IgD-negative memory B cell (primary cell): ENCODE measurements at regions not wholly inside any gene's neighbourhood (a gene's known extent, or its start where the extent isn't known, plus 50 kb on each side); places are given as distances from the start of the nearest gene placed in this dataset.

Experiments
- H3K27ac Mint-ChIP-seq, 3 donors: one replicate each; pipeline ENCODE4 v1.8.0; 2020 to 2022; ENCODE audit warnings: mild to moderate bottlenecking in 3 of 3, mixed read lengths in 3 of 3, moderate library complexity in 1 of 3
- H3K27me3 Mint-ChIP-seq: one replicate; pipeline ENCODE4 v1.8.0; 2021; ENCODE audit warnings: mixed read lengths
- H3K36me3 Mint-ChIP-seq: one replicate; pipeline ENCODE4 v1.8.0; 2020; ENCODE audit warnings: mild to moderate bottlenecking, mixed read lengths
- H3K4me1 Mint-ChIP-seq, 3 donors: one replicate each; pipeline ENCODE4 v1.8.0; 2020 to 2022; ENCODE audit warnings: mixed read lengths in 3 of 3, mild to moderate bottlenecking in 1 of 3
- H3K4me3 Mint-ChIP-seq, 4 donors: one replicate each; pipeline ENCODE4 v1.8.0; 2020 to 2022; ENCODE audit warnings: mild to moderate bottlenecking in 4 of 4, mixed read lengths in 4 of 4, moderate library complexity in 3 of 4
- H3K9me3 Mint-ChIP-seq, 3 donors: one replicate each; pipeline ENCODE4 v1.8.0; 2020 to 2021; ENCODE audit warnings: mixed read lengths in 3 of 3, mild to moderate bottlenecking in 1 of 3

DNA sequence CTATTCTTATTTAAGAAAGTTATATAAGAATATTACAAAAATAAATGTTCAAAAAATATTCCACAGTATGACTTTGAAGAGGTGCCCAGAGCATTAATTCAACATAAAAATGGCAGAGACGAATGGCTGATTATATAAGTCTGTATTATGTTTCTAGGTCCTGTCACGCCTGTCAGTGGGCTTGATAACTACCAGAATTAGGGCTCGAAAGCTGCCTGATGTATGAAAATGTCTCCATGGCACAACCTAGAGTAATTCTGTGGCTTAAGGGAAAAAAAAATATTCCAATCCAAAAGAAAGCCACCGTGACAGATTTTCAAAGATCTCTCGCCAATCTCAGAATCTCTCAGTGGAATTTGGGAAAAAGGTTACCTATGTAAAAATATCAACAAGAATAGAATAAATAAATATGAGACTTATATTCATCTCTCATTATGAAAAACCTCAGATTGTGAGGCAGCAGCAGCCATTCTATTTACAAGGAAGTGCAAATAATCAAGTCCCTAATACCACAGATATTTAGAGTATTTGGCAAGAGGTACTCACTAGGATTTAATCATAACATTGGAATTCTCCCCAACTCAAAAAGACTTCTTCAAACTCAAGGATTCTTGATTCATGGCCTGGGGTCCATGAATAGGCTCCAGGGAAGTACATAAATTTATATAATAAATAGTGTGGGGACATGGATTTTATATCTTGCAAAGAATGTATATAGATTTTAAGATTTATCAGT is 489.1 kb upstream of the INTU start:
- Mint-ChIP-seq H3K27me3 (no peaks in the 10 kb centered on the region), H3K4me3 (no peak overlapping the region), H3K36me3 (no peaks in the 10 kb centered on the region), H3K4me1 (no peaks in the 10 kb centered on the region), H3K9me3 (peaks cover 1 to 4% (median 2%) of the 10 kb centered on the region in 3 donors), H3K27ac (no peak overlapping the region)

GRCh38 chr4:127145006-127145540 is 487.7 kb upstream of the INTU start:
- no peaks in the 10 kb centered on the region for H3K27me3 Mint-ChIP-seq
- peaks cover 1 to 8% (median 7%) of the 10 kb centered on the region in 3 donors for H3K9me3 Mint-ChIP-seq
- no peaks in the 10 kb centered on the region for H3K36me3 Mint-ChIP-seq
- no peaks in the 10 kb centered on the region for H3K4me1 Mint-ChIP-seq
- no peak overlapping the region for H3K4me3 Mint-ChIP-seq
- no peak overlapping the region for H3K27ac Mint-ChIP-seq

DNA sequence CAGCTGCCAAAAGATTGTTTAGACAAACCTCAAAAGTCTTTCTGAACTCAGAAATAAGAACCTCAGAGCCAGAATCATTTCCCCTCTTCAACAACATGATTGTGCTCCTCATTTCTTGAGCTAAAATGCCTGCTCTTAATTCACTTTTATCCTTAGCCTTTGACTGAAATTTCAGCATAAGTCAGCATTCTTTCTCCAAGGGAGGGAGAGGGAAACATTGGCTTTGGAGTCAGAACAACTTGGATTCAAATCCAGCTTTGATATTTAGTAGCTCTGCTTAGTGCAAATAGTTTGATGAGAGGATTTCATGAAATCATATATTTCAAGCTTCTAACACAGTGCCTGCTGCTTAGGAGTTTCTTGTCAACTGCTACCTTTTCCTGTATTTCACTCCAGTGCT is 484.6 kb upstream of the INTU start:
- no peaks in the 10 kb centered on the region for H3K36me3 Mint-ChIP-seq
- H3K27me3 Mint-ChIP-seq = no peaks in the 10 kb centered on the region
- H3K4me1 Mint-ChIP-seq = no peaks in the 10 kb centered on the region
- H3K9me3 Mint-ChIP-seq = peaks cover 4 to 10% (median 5%) of the 10 kb centered on the region in 3 donors
- peak overlapping the region in 1 of 3 donors; percentile 8 for H3K27ac Mint-ChIP-seq
- H3K4me3 Mint-ChIP-seq = no peak overlapping the region

GRCh38 chr4:127149086-127149485 is 483.7 kb upstream of the INTU start:
- H3K27me3 Mint-ChIP-seq = no peaks in the 10 kb centered on the region
- H3K4me3 Mint-ChIP-seq = no peak overlapping the region
- H3K9me3 Mint-ChIP-seq = peaks cover 4 to 11% (median 5%) of the 10 kb centered on the region in 3 donors
- H3K36me3 Mint-ChIP-seq = no peaks in the 10 kb centered on the region
- peak overlapping the region in 1 of 3 donors; percentile 28 for H3K27ac Mint-ChIP-seq
- H3K4me1 Mint-ChIP-seq = no peaks in the 10 kb centered on the region

GRCh38 chr4:127151941-127152340 is 480.8 kb upstream of the INTU start:
- Mint-ChIP-seq H3K4me3 (no peak overlapping the region), H3K27ac (no peak overlapping the region), H3K4me1 (no peaks in the 10 kb centered on the region), H3K36me3 (no peaks in the 10 kb centered on the region), H3K9me3 (peaks cover 4 to 11% (median 4%) of the 10 kb centered on the region in 3 donors), H3K27me3 (no peaks in the 10 kb centered on the region)

- Mint-ChIP-seq H3K27me3 (no peaks in the 10 kb centered on the region), H3K36me3 (no peaks in the 10 kb centered on the region), H3K4me1 (no peaks in the 10 kb centered on the region), H3K4me3 (no peak overlapping the region), H3K9me3 (peaks cover 0 to 5% (median 4%) of the 10 kb centered on the region in 3 donors), H3K27ac (no peak overlapping the region)
These were observed 477.6 kb upstream of the INTU start for GRCh38 chr4:127155116-127155515.

DNA sequence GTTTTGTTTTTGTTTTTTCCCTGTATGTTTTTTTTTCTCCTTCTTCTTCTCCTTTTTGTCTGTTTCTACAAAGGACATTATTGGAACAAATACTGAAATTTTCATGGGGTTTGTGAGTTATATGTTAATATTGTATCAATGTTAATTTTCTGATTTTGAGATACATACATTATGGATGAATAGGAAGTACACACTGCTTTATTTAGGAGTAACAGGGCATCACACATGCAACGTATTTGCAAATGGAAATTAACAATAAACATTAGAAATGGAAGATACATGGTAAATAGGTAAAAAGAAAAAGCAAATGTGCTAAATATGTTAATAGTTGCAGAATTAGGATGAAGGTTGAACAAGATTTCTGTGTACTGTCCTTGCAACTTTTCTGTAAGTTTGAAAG is 477.2 kb upstream of the INTU start:
- no peaks in the 10 kb centered on the region for H3K27me3 Mint-ChIP-seq
- H3K4me3 Mint-ChIP-seq = no peak overlapping the region
- H3K4me1 Mint-ChIP-seq = no peaks in the 10 kb centered on the region
- no peaks in the 10 kb centered on the region for H3K36me3 Mint-ChIP-seq
- H3K9me3 Mint-ChIP-seq = peaks cover 0 to 6% (median 4%) of the 10 kb centered on the region in 3 donors
- no peak overlapping the region for H3K27ac Mint-ChIP-seq

DNA sequence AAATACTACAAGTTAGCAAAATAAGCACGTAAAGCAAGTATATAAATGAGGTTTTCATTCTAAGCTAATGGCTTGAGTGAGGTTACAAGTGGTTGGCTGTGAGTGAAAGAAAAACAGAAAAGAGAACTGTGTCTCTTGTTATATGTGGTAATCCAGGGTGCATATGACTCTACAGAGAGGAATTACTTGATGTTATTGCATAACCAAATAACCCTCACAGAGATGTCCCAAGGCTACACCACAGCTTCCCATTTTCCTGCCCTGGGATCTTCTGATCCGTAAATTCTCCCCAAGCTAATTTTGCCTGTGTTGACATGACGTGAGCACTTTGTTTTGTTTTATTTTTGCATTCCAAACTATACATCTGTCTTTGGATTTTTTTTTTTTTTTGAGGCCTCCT is 470.0 kb upstream of the INTU start:
- Mint-ChIP-seq H3K9me3 (peaks cover 2 to 16% (median 3%) of the 10 kb centered on the region in 3 donors), H3K4me3 (no peak overlapping the region), H3K36me3 (no peaks in the 10 kb centered on the region), H3K27me3 (no peaks in the 10 kb centered on the region), H3K27ac (no peak overlapping the region), H3K4me1 (no peaks in the 10 kb centered on the region)

DNA sequence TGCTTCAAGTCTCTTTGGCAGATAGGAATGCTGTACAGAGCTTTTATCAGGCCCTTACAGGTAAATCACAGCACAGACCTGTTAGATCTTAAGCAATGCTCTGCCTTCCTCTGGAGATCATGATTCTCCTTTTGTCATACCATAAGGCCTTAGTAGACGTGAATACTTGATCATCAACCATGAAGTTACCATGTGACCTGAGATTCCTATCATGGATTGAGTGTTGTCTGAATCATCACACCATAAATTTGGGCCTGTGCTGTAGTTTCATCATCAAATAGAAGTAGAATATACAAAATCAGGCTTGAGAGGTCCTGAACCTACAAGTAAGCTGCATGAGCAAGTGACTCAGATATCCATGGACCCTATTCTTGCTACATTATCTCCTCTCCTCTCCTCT is 466.8 kb upstream of the INTU start:
- H3K9me3 Mint-ChIP-seq = peaks cover under 1 to 14% (median 7%) of the 10 kb centered on the region in 3 donors
- H3K4me1 Mint-ChIP-seq = no peaks in the 10 kb centered on the region
- no peaks in the 10 kb centered on the region for H3K27me3 Mint-ChIP-seq
- no peak overlapping the region for H3K27ac Mint-ChIP-seq
- no peak overlapping the region for H3K4me3 Mint-ChIP-seq
- no peaks in the 10 kb centered on the region for H3K36me3 Mint-ChIP-seq

DNA sequence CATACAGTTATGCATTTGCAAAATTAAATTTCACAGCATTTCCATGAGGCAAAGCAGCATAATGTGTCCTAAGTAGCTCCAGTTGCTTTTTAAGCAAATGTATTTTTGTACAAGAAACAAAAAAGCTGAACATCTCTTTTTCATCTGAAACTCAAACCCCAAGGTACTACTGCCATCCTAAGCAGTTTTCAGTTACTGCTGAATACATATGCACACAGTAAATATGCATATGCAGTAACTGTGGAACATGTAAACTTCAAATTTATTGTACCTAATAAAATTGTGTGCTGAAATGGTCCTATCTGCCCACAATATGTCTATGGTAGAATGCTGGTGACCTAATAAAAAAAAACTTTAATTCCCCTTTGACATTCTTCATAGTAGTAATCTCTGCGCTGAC is 458.6 kb upstream of the INTU start:
- no peak overlapping the region for H3K27ac Mint-ChIP-seq
- no peaks in the 10 kb centered on the region for H3K27me3 Mint-ChIP-seq
- H3K9me3 Mint-ChIP-seq = peaks cover 1 to 4% (median 3%) of the 10 kb centered on the region in 3 donors
- no peaks in the 10 kb centered on the region for H3K36me3 Mint-ChIP-seq
- no peak overlapping the region for H3K4me3 Mint-ChIP-seq
- H3K4me1 Mint-ChIP-seq = no peaks in the 10 kb centered on the region

DNA sequence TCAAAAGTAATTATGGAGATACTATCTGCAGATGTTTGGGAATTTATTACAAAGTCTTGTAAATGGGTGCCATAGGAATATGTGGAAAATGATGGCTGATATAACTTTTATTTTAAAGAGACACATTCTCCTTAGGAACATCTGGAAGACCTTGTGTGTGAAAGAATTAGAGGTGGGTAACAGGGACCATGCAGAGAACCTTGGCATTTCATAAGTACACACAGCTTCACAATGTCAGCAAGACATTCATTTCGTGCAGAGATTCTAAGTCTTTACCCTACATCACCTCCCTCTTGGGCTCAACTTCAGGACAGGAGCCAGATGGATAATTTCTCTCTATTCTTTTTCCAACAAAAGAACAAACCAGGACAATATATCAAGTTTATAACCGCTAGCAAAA is 458.1 kb upstream of the INTU start:
- H3K4me3 Mint-ChIP-seq = no peak overlapping the region
- no peaks in the 10 kb centered on the region for H3K4me1 Mint-ChIP-seq
- no peaks in the 10 kb centered on the region for H3K27me3 Mint-ChIP-seq
- no peak overlapping the region for H3K27ac Mint-ChIP-seq
- H3K36me3 Mint-ChIP-seq = no peaks in the 10 kb centered on the region
- H3K9me3 Mint-ChIP-seq = peaks cover 0 to 4% (median 1%) of the 10 kb centered on the region in 3 donors

DNA sequence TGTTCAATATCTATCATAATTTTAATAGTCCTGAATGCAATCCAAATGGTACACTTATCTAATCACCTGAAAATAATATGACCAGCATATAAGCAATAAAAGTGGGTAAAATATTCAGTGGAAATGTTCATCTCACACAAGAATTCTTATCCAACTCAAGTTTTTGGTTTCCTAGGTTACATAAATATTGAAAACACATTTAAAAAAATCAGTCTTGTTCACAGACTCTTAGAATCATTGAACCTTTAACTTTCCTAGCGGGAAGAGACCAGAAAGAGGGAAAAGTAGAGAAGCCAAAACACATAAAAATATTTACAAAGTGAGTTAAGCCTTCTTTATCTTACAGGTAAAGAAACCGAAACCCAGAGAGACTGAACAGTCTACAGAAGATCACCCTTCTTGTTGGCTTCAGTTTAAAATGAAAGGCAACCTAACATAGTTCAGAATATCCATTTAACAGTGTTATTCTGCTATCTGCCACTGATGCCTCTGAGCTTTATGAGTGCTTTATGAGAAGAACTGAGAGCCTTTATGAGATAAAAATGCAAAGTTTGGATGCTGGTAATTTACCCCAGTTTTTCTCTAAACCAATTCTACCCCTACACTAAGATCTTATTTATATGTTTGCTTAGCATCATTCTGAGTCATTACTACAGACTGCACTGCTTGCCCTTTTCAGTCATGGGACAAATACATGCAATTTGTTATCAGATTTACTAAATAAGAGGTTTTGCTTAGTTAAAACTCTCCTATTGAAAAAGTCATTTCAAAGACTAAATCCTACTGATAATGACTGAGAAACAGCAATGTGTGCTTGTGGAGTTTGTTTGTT is 453.3 kb upstream of the INTU start:
- H3K27ac Mint-ChIP-seq = no peak overlapping the region
- no peaks in the 10 kb centered on the region for H3K4me1 Mint-ChIP-seq
- peaks cover 0 to 13% (median 4%) of the 10 kb centered on the region in 3 donors for H3K9me3 Mint-ChIP-seq
- no peak overlapping the region for H3K4me3 Mint-ChIP-seq
- peaks cover 2% of the 10 kb centered on the region for H3K36me3 Mint-ChIP-seq
- H3K27me3 Mint-ChIP-seq = no peaks in the 10 kb centered on the region

- Mint-ChIP-seq H3K4me1 (no peaks in the 10 kb centered on the region), H3K4me3 (no peak overlapping the region), H3K9me3 (peaks cover 1 to 12% (median 3%) of the 10 kb centered on the region in 3 donors), H3K27me3 (no peaks in the 10 kb centered on the region), H3K27ac (no peak overlapping the region), H3K36me3 (peaks cover 2% of the 10 kb centered on the region)
These were observed 451.8 kb upstream of the INTU start for GRCh38 chr4:127181001-127181400.

DNA sequence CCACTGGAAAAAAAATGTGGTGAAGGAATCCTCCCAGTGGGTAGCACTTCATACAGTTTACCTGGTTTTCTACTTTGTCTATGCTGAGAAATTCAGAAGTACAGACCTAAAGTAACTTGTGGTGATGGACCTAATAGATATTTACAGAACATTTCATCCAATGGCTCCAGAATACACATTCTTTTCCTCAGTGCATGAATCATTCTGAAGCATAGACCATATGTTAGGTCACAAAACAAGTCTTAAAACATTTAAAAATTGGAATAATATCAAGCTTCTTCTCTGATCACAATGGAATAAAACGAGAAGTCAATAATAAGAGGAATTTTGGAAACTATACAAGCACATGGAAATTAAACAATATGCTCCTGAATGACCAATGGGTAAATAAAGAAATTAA is 450.1 kb upstream of the INTU start:
- Mint-ChIP-seq H3K9me3 (peaks cover 3 to 12% (median 7%) of the 10 kb centered on the region in 3 donors), H3K27ac (no peak overlapping the region), H3K36me3 (peaks cover 2% of the 10 kb centered on the region), H3K27me3 (no peaks in the 10 kb centered on the region), H3K4me1 (no peaks in the 10 kb centered on the region), H3K4me3 (no peak overlapping the region)

GRCh38 chr4:127188847-127189246 is 443.9 kb upstream of the INTU start:
- Mint-ChIP-seq H3K27ac (no peak overlapping the region), H3K9me3 (peaks cover 0 to 21% (median 7%) of the 10 kb centered on the region in 3 donors), H3K36me3 (peaks cover 1% of the 10 kb centered on the region), H3K4me1 (no peaks in the 10 kb centered on the region), H3K27me3 (no peaks in the 10 kb centered on the region), H3K4me3 (no peak overlapping the region)
